ENCODE measurements at regions not wholly inside any gene's neighbourhood (a gene's known extent, or its start where the extent isn't known, plus 50 kb on each side); places are given as distances from the start of the nearest gene placed in this dataset.

- H3K4me3 Mint-ChIP-seq = no peak overlapping the region
- no peaks in the 10 kb centered on the region for H3K36me3 ChIP-seq (ENCODE audit: insufficient read depth, low read length)
- peaks cover under 1% of the 10 kb centered on the region for H3K9me3 Mint-ChIP-seq
- H3K4me1 ChIP-seq (ENCODE audit: insufficient read depth, low read length) = peaks cover 8% of the 10 kb centered on the region
- intact Hi-C loops (cut with DNase I, micrococcal nuclease) = no loop called here
- H3K27ac ChIP-seq (ENCODE audit: low read depth in 1 of 2, low read length in 2 of 2) = no peak overlapping the region
- H3K4me3 ChIP-seq (ENCODE audit: low read length) = no peak overlapping the region
- H3K4me1 Mint-ChIP-seq (ENCODE audit: low read depth) = peaks cover 12% of the 10 kb centered on the region
- ChIA-PET CTCF (no interaction called here), POLR2A (no interaction called here)
- no peak for ATAC-seq (ENCODE audit: poor library complexity)
- H3K9me3 ChIP-seq (ENCODE audit: control insufficient read depth in 1 of 2, insufficient read depth in 1 of 2, low read length in 2 of 2) = peaks cover 0 to 4% of the 10 kb centered on the region in 2 experiments
- H3K27me3 ChIP-seq (ENCODE audit: control insufficient read depth in 1 of 2, insufficient read depth in 2 of 2, low read length in 2 of 2) = no peaks in the 10 kb centered on the region
- TF ChIP-seq CTCF (IDR thresholded peaks at IDR 0.05) = no peak
- no peak for DNase-seq
- no peak overlapping the region for H3K27ac Mint-ChIP-seq
- H3K27me3 Mint-ChIP-seq = no peaks in the 10 kb centered on the region
- H3K36me3 Mint-ChIP-seq (ENCODE audit: low read depth) = no peaks in the 10 kb centered on the region
Observed at GRCh38 chr12:116481726-116482125, 77.5 kb upstream of the MAP1LC3B2 start.

- intact Hi-C loops (cut with DNase I, micrococcal nuclease) = no loop called here
Observed at GRCh38 chr12:116482179-116482578, 77.0 kb upstream of the MAP1LC3B2 start.

GRCh38 chr12:116482859-116483258 lies 76.3 kb upstream of the MAP1LC3B2 start:
- DNase-seq (no peak), ATAC-seq (ENCODE audit: poor library complexity) (no peak)
- no peak overlapping the region for H3K4me3 Mint-ChIP-seq
- peaks cover 8% of the 10 kb centered on the region for H3K4me1 ChIP-seq (ENCODE audit: insufficient read depth, low read length)
- H3K27me3 ChIP-seq (ENCODE audit: control insufficient read depth in 1 of 2, insufficient read depth in 2 of 2, low read length in 2 of 2) = no peaks in the 10 kb centered on the region
- no peaks in the 10 kb centered on the region for H3K27me3 Mint-ChIP-seq
- H3K36me3 ChIP-seq (ENCODE audit: insufficient read depth, low read length) = no peaks in the 10 kb centered on the region
- intact Hi-C loops (cut with DNase I, micrococcal nuclease) = no loop called here
- no peaks in the 10 kb centered on the region for H3K36me3 Mint-ChIP-seq (ENCODE audit: low read depth)
- POLR2A ChIA-PET = no interaction called here
- TF ChIP-seq CTCF (IDR thresholded peaks at IDR 0.05) = no peak
- no peak overlapping the region for H3K27ac ChIP-seq (ENCODE audit: low read depth in 1 of 2, low read length in 2 of 2)
- peaks cover 3 to 4% of the 10 kb centered on the region in 2 experiments for H3K9me3 ChIP-seq (ENCODE audit: control insufficient read depth in 1 of 2, insufficient read depth in 1 of 2, low read length in 2 of 2)
- H3K4me3 ChIP-seq (ENCODE audit: low read length) = no peak overlapping the region
- no peak overlapping the region for H3K27ac Mint-ChIP-seq
- CTCF ChIA-PET = no interaction called here
- H3K9me3 Mint-ChIP-seq = peaks cover 3% of the 10 kb centered on the region
- peaks cover 12% of the 10 kb centered on the region for H3K4me1 Mint-ChIP-seq (ENCODE audit: low read depth)

More at GRCh38 chr12:116482179-116482578, 77.0 kb upstream of the MAP1LC3B2 start:
- peaks cover 8% of the 10 kb centered on the region for H3K4me1 ChIP-seq (ENCODE audit: insufficient read depth, low read length)
- no peak for ATAC-seq (ENCODE audit: poor library complexity)
- H3K4me3 ChIP-seq (ENCODE audit: low read length) = no peak overlapping the region
- ChIA-PET CTCF (no interaction called here), POLR2A (no interaction called here)
- Mint-ChIP-seq H3K36me3 (ENCODE audit: low read depth) (no peaks in the 10 kb centered on the region), H3K4me3 (no peak overlapping the region), H3K9me3 (no peaks in the 10 kb centered on the region), H3K27me3 (no peaks in the 10 kb centered on the region), H3K27ac (no peak overlapping the region), H3K4me1 (ENCODE audit: low read depth) (peaks cover 12% of the 10 kb centered on the region)
- no peak for DNase-seq
- H3K9me3 ChIP-seq (ENCODE audit: control insufficient read depth in 1 of 2, insufficient read depth in 1 of 2, low read length in 2 of 2) = peaks cover 0 to 4% of the 10 kb centered on the region in 2 experiments
- H3K27me3 ChIP-seq (ENCODE audit: control insufficient read depth in 1 of 2, insufficient read depth in 2 of 2, low read length in 2 of 2) = no peaks in the 10 kb centered on the region
- TF ChIP-seq CTCF (IDR thresholded peaks at IDR 0.05) = no peak
- H3K27ac ChIP-seq (ENCODE audit: low read depth in 1 of 2, low read length in 2 of 2) = no peak overlapping the region
- no peaks in the 10 kb centered on the region for H3K36me3 ChIP-seq (ENCODE audit: insufficient read depth, low read length)
